Mesodermal cell (in vitro differentiated cells): ENCODE measurements at regions not wholly inside any gene's neighbourhood (a gene's known extent, or its start where the extent isn't known, plus 50 kb on each side); places are given as distances from the start of the nearest gene placed in this dataset.
"Not testable (repeated sequence)": the region's sequence is repeated elsewhere in the genome, so short reads cannot be mapped to it uniquely, and the experiment has no call there.

ENCODE experiments used
- H3K27ac ChIP-seq: 2 replicates; pipeline ENCODE4 v1.7.0; 2013; ENCODE audit warnings: mild to moderate bottlenecking, low read depth, low read length, moderate library complexity; ENCODE audit not compliant: severe bottlenecking
- H3K36me3 ChIP-seq: 2 replicates; pipeline ENCODE4 v1.7.1; 2013; ENCODE audit warnings: mild to moderate bottlenecking, low read length, moderate library complexity; ENCODE audit not compliant: control insufficient read depth, insufficient read depth
- H3K4me1 ChIP-seq: one replicate; pipeline ENCODE4 v1.7.1; 2013; ENCODE audit warnings: mild to moderate bottlenecking, low read length; ENCODE audit not compliant: insufficient read depth, control insufficient read depth, poor library complexity, severe bottlenecking
- H3K4me3 ChIP-seq: 2 replicates; pipeline ENCODE4 v1.7.0; 2013; ENCODE audit warnings: low read length, control low read depth, mild to moderate bottlenecking; ENCODE audit not compliant: insufficient read depth, poor library complexity, severe bottlenecking; ENCODE audit errors: extremely low read depth
- H3K9me3 ChIP-seq: 2 replicates; pipeline ENCODE4 v1.7.1; 2013; ENCODE audit warnings: mild to moderate bottlenecking, low read length, moderate library complexity; ENCODE audit not compliant: control insufficient read depth
- WGBS, 2 experiments: methylation state at CpG; one replicate each; pipeline ENCODE4 v1.1.5; 2013; ENCODE audit warnings: missing lambda C conversion rate in 2 of 2; ENCODE audit not compliant: insufficient coverage in 2 of 2; 5-methylcytosine and 5-hydroxymethylcytosine counted together

DNA sequence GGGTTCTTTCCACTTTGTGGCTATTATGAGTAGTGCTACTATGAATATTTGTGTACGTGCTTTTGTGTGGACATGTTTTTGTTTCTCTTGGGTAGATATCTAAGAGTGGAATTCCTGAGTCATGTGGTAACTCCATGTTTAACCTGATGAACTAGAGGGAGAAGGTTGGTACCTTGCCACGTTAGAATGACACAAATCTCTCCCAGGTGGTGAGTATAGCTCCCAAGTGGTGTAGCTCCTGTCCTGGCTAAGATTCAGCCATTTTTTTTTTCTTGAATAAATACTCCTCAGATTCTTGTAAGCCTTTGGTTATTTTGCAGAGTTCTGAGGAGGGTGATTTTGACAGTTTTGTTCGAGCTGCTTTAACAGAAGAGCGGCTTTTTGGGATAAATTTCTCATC is 83.2 kb upstream of the DPP6 start:
- not testable (repeated sequence) for H3K9me3 ChIP-seq
- WGBS, 2 experiments, result no CpG with 5 or more reads among the region's 4 CpGs

DNA sequence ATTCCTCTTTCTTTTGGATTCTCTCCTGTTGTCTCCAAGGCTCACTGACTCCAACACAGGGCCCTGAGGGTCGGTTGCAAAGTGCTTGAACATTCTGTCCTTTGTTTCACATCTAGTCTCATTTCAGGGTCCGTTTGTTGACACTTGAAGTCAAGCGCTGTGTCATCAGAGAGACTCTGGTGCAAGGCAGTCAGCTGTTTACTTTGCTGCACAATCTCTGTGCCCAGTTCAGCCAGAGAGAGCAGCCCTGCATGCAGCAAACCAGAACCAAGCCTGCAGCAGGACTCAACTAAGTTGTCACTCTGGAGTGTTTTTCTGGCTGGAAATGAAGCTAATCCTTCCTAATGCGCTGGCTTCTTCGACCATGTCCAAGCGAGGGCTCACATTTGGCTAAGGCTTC is 77.6 kb upstream of the DPP6 start:
- H3K27ac ChIP-seq, H3K36me3 ChIP-seq, H3K4me3 ChIP-seq, H3K4me1 ChIP-seq, H3K9me3 ChIP-seq: not testable (repeated sequence)
- WGBS, 2 experiments, result 76 to 92% methylated on average over 5 of the region's 6 CpGs

More for the DNA sequence above, 83.2 kb upstream of the DPP6 start:
- not testable (repeated sequence) for H3K36me3 ChIP-seq, H3K4me1 ChIP-seq, H3K4me3 ChIP-seq, H3K27ac ChIP-seq

DNA sequence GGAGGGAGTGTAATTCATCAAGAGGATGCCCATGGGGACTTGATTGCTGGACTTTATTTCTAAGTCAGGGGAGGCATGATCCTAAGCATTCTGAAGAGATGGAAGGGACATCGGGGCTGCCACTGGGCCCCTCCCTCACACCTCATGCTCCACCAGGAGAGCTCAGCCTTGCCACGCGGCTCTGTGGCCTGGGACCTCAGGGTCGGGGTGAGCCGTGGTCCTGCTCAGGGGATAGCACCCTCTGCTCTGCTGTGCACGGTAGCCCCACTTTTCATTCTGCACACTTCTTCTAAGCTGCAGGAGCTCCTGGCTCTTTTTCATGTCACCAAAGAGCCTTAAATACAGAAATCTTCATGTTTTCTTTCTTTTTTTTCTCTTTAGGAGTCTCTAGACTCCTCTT is 75.5 kb upstream of the DPP6 start:
- not testable (repeated sequence) for H3K9me3 ChIP-seq, H3K4me3 ChIP-seq, H3K4me1 ChIP-seq, H3K27ac ChIP-seq, H3K36me3 ChIP-seq
- WGBS, 2 experiments, result 64 to 71% methylated on average over 5 to 6 of the region's 6 CpGs

DNA sequence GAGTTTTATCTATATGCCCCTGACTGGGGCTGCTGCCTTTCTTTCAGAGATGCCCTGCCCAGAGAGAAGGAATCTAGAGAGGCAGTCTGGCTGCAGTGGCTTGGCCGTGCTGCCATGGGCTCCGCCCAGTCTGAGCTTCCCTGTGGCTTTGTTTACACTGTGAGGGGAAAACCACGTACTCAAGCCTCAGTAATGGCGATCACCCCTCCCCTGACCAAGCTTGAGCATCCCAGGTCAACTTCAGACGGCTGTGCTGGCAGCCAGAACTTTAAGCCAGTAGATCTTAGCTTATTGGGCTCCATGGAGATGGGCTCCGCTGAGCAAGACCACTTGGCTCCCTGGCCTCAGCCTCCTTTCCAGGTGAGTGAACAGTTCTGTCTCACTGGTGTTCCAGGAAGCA is 69.0 kb upstream of the DPP6 start:
- H3K4me3 ChIP-seq, H3K9me3 ChIP-seq, H3K27ac ChIP-seq, H3K36me3 ChIP-seq, H3K4me1 ChIP-seq: not testable (repeated sequence)
- WGBS, 2 experiments, result 20 to 48% methylated on average over 1 to 2 of the region's 6 CpGs

DNA sequence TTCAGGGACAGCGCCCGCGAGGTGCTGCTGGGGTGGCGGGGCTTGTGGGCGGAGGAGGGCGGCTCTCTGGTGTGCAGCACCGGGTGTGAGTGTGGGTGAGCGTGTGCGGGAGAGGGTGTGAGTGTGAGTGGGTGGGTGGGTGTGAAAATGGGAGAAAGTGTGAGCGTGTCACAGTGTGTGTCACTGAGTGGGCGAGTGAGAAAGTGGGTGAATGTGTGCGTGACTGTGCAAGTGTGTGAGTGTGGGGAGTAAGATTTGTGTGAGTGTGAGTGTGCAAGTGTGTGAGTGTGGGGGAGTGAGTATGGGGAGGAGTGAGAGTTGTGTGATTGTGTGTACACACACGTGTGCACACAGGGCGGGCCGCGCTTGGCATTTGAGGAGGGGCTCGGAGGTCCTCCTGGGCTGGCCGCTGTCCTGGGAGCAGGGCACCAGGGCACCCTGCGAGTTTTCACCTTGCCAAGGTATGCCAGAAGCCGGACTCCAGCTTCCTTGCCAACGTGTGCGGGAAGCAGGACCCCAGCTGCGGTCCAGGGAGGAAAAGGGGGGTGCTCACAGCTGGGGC is 63.1 kb upstream of the DPP6 start:
- not testable (repeated sequence) for H3K27ac ChIP-seq, H3K9me3 ChIP-seq, H3K4me1 ChIP-seq, H3K36me3 ChIP-seq, H3K4me3 ChIP-seq
- WGBS, 2 experiments, result 80 to 84% methylated on average over 2 to 8 of the region's 23 CpGs

DNA sequence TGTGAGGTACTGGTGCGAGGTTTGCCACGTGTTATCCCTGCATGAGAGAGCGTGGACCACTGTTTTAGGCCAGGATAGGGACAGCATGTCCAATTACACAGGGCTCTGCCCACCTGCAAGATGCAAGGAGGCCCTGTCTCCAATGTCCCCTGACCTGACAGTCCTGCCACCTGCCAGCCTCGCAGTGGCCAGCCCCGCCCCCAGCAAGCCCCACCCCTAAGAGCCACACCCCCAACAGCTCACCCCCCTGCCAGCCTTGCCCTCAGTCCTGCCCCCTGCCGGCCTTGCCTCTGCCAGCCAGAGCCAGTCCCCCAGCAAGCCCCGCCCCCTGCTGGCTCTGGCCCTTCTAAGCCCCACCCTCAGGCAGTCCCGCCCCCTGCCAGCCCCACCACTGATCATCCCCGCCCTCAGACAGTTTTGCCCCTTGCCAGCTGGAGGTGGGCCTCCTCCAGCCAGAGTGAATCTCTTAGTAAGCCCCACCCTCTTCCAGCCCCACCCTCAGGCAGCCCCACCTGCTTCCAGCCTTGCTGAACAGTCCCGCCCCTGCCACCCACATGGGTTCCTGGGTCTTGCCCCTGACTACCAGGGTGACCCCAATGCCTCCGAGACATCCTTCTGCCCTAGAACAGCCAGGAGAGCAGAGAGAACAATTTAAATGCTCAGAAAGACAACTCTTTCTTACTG is 62.3 kb upstream of the DPP6 start:
- H3K9me3 ChIP-seq, H3K4me1 ChIP-seq, H3K27ac ChIP-seq, H3K4me3 ChIP-seq, H3K36me3 ChIP-seq: not testable (repeated sequence)
- WGBS, 2 experiments, result 73 to 78% methylated on average over 2 to 3 of the region's 11 CpGs

DNA sequence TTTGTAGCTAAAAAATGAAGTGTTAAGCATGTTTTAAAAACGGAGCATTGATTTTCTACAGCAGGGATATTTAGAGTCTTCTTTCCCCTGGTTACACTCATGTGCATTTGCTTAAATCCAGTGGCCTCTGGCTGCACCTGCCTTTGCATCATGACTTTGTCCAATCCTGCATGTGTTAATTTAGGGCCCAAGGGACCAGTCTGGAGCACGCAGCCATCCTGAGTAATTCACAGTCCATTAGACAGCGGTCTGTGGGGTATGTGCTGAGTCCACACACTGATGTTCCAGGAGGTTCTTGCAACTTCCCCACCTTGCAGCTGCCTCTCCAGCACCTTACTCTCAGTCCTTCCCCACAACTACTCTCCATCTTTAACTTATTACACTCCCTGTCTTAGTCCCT is 60.7 kb upstream of the DPP6 start:
- not testable (repeated sequence) for H3K4me3 ChIP-seq, H3K27ac ChIP-seq, H3K4me1 ChIP-seq, H3K36me3 ChIP-seq, H3K9me3 ChIP-seq
- WGBS, 2 experiments, result 51 to 75% methylated on average over 1 to 2 of the region's 3 CpGs

DNA sequence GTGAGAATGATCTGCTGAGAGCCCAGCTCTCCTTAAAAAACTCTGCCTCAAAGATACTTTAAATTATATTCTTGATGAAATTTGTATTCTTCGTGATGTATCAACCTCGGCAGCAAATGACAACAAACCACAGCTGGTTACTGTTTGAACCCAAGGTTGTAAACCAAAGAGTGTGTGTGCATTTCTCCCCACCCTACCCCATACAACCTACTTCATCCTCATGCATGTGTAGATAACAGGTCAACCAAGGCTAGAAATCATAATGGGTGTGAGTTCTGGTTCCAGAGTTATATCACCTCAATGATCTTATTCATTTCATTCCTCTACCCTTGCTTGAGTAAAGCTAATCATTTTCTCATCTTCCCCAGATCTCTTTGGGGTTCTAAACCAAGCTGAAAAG is 58.8 kb upstream of the DPP6 start:
- WGBS, 2 experiments, result no CpG with 5 or more reads among the region's 2 CpGs

DNA sequence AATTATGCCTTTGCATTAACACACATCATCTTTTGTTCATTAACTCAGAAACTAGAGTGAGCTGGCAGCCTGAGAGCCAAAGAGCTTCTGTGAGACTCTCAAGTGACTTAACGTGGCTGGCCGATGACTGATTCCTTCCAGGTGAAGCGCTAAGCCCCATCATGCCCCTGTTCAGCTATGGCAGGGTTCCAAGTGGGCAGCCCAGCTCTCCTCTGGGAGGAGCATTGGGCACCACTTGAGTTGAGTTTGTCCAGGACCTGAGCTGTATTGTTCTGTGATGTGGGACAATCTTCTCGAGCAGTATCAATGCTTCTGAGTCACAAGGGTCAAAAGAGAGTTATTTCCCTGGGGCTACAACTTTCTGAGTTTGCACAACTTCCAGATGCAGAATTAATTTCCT is 53.3 kb upstream of the DPP6 start:
- H3K4me1 ChIP-seq, H3K4me3 ChIP-seq, H3K27ac ChIP-seq, H3K36me3 ChIP-seq, H3K9me3 ChIP-seq: not testable (repeated sequence)
- WGBS, 2 experiments, result 50 to 80% methylated on average over 1 to 2 of the region's 4 CpGs

More for the DNA sequence above, 58.8 kb upstream of the DPP6 start:
- H3K4me1 ChIP-seq, H3K4me3 ChIP-seq, H3K9me3 ChIP-seq, H3K36me3 ChIP-seq, H3K27ac ChIP-seq: not testable (repeated sequence)
